Activated gamma-delta T cell treated with Interleukin-2 at 50 U/mL for 16 hours (primary cell): ENCODE measurements at regions not wholly inside any gene's neighbourhood (a gene's known extent, or its start where the extent isn't known, plus 50 kb on each side); places are given as distances from the start of the nearest gene placed in this dataset.
"Not testable (repeated sequence)": the region's sequence is repeated elsewhere in the genome, so short reads cannot be mapped to it uniquely, and the experiment has no call there.

Experiments
- DNase-seq: peaks from one replicate; pipeline ENCODE4 v3.0.0-alpha.2; 2020

DNA sequence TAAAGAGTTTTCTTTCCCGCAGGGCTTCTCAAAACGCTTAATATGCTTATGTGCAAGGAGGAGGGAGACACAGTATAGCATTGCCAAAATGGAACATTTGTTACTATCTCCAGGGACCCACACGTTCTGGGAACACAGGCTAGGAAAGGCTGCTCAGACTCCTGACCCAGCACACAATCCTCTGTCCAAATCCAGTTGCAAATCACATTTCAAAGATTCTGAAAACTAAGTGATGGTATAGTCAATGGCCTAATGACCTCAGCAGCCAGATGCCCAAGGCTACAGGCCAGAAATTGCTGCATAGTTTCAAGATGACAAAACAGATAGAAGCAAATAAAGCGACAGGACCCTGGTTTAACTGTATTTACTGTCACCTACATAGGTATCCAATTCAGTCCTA lies 97.0 kb upstream of the GRIP1 start:
- DNase-seq: no peak

DNA sequence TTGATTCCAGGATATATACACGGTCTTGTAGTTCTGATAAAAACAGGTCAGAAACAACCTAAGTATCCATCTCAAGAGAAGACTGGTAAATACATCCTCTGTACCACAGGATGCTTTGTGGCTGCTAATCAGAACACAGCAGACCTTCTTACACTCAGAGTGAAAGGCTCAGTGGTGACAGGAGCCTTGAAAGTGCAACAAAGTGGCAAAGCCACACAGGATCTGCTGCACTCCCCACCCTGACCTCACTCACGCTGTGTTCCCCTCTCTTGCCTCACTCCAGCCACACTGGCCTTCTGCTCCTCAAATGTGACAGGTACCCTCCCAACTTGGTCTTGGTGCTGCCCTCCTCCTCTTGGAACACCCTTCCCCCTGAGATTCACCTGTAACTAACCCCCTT lies 98.1 kb upstream of the GRIP1 start:
- peak; percentile 44 for DNase-seq

DNA sequence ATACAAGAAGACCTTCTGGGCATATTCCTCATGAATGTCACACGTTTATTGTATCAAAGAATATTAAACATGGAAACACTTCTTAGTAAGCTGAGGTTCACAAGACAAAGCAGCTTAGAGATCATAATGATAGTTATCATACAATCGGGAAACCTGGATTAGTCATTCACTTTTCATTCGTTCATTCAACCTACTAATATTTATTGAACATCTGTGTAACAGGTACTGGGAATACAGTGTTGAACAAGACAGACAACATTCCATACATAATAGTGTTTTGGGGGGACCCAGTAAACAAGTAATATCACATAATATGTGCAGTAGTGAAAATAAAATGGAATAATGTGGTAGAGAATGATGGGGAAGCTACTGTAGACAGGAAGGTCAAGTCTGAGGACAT lies 100.6 kb upstream of the GRIP1 start:
- no peak for DNase-seq

DNA sequence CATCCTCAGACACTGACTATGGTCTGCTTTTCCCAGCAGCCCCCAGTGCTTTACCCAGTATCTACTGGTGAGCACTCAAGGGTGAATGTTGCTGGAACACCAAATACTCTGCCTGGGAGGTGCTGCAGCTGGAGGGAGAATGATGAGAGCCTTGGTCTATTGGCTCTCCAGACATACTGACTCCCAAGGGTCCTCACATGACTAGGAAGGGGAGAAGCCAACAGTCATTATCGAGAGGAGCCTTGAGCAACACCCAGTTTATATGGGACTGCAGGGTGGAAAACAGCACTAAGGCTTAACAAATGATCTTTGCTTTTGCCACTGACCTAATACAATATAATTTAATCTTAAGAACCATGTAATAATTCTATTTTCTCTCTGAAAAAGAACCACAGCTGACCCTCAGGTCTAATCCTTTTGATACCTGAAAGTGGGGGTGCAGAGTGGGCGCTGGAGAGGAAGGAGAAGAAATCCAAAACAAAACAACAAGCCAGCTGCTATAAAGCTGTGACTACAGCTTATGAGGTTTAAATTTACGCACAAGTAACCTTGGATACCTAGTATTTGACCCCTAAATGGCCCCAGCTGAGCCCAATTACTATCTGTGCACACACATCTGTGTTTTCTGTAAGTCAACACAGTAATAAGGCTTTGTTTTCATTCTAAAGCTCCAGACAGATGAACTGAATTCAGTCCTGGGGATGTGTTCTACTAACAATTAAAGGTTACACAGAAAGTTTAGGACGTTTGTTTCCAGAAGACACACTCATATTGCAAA lies 107.8 kb upstream of the GRIP1 start:
- no peak for DNase-seq

DNA sequence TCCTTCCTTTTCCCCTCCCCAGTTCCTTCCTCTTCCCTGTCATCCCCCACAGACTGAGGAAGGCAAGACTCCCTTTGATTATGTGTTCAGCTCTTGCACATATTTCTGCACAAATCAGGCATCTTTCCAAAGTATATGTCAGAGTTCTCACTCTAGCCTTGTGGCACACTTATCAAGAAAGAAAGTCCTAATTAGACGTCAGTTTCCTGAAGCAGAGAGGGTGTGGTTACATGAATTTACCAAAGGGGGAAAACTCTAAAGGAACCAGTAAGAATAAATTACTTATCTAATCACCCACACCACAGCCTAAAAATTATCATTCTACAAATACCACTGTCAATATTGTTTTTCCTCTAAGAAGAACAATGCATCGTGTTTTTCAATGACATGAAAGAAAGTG lies 120.7 kb upstream of the GRIP1 start:
- DNase-seq: no peak

DNA sequence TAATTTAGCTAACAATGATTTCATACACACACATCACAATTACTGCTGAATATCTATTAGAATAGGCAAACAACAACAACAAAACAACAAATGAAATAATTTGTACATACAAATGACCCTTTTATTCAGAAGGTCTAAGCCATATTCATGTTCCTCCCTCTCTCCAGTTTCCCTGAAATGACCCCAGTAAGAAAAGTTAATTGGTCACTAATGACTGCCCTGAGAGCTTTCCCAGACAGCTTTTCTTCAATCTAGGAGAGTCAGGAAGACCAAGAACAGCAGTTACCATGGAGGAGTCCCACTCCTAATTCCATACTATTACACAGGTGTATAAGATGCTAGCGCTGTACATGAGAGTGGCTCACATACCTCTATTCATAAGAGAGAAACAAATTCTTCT lies 121.2 kb upstream of the GRIP1 start:
- no peak for DNase-seq

DNA sequence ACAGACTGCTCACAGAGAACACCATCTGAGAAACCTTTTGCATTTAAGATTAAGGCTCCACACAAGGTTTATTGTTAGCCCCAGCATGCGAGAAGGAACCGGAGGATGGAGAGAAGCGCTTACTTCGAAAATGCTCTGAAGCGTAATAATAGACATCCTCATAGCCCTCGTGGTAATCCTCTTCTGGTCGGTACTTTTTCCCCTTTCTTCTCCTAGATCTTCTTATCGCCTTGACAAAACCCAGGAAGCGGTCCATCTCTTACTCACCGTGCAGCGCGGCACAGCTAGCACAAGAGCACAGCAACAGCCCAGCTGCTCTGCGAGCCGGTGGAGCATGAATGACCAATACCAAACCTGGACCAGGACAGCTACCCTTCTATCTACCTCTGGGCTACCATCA lies 125.1 kb upstream of the GRIP1 start:
- DNase-seq: no peak

DNA sequence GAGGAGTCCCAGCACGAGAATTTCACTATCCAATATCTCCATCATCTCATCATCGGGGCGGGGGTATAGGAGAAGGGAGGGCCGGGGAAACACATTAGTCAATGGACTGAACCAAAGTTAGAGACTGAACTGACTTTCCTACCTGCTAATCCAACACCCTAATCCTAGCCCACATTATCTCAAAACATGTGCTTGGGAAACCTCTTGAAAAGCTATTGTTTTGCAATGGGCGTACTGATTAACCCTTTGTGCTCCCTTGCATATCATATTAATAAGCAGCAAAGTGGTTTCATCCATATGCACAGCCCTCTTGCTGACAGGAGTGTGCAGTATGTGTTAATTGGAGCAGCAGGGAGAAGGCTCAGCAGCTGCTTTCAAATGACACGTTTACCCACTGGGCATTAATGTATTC lies 125.7 kb upstream of the GRIP1 start:
- no peak for DNase-seq

DNA sequence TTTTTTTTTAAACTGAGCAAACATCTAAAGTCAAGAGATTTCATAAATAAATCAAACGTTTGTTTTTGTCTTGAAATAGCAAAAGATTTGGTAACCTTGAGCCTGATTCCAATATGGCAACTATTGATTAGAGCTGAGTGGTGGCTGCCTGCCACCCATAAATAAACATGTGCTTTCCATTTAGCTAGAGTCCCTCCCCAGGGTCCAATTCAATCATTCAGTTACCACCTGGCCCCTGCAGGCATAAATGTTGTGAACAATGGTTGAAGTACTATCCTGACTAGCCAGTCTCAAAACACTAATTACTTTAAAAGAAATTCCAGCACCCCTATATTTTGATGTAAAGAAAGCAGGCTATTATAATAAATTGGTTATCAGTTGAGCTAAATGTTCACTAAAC lies 129.7 kb upstream of the GRIP1 start:
- no peak for DNase-seq

DNA sequence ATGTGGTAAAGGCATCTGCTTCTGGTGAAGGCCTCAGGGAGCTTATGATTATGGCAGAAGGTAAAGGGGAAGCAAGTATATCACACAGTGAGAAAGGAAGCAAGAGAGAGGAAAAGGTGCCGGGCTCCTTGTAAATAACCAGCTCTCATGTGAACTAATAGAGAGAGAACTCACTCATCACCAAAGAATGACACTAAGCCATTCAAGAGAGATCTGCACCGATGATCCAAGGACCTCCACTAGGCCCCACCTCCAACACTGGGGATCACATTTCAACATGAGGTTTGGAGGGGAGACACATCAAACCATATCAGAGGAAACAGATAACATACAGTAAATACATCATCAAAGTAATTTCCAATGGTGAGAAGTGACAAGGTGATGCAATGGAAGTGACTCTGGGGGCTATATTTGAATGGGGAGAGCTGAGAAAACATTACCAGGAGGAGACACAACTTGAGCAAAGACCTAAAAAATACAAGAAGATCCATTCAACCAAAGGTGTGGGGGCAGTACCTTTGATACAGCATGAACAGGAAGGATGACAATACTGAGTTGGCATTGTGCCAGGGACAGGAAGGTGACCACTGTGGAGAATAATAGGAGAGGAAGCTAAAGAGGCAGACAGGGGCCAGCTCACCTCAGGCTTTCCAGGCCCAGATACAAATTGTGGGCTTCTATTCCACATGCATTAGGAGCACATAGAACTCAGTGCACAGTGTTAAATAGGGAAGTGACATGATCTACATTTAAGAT lies 134.4 kb upstream of the GRIP1 start:
- DNase-seq: peak; percentile 11

DNA sequence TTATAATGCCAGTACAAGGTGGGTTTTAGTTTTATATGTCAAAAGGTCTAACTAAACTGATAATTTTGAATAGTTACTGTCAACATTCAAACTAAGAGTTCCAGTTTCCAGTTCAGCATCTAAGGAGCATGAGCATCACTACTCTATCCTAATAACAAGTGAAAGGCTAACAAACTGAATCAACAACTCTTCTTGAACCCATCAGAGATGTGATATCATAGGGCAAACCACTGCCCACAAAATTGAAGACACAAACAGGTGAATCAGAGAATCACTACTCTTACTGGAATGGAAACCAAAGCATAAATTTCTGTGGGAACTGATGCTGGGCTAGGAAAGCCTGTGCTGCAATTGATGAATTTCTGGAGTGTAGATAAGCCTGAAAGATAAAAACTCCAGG lies 140.7 kb upstream of the GRIP1 start:
- DNase-seq: no peak

DNA sequence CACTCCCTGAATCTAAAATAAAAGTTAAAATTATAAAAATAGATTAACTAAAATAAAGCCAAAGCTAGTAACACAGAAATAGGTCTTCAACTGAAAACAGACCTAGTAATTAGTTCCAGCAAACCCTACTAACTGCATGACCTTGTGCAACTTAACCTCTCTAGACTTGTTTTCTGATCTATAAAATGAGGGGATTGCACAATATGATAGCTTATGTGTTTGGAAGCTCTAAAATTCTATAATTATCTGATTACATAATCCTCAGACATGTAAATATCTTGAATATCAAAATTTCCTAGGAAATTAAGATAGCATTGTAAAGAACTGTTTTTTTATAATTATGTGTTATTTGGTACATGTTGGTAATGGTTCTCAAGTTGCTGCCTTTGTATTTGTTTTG lies 144.1 kb upstream of the GRIP1 start:
- no peak for DNase-seq

DNA sequence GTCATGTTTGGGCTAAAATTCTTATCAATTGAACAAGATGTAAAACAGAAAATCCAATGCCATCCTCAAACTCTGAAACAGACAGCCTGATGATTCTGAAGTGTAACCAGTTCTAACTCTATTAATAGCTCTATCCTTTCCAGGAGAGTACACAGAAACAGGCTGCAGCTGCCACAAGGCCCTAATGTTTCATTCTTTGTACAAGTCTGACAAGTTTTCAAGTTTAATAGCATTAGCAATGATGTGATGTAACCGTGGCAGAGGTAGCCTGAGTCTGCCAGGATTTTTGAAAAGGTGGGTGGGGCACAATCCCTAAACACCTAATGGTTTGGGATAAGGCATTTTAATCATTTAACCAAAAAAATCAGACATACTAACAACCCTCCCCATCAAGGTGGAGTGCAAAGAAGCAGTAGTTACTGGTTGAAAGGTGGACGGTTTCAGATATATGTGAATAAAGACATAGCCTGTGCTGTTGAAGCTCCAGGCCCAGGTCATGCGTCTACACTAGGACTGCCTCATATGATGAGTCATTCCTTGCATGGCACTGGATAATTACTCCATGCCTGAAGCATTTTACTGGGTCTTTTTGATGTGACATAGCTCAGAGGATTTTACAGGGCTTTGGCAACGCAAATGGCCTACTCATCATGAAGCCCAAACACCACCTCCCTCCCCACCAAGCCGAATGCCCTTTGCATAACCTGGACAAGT lies 145.1 kb upstream of the GRIP1 start:
- DNase-seq: no peak

DNA sequence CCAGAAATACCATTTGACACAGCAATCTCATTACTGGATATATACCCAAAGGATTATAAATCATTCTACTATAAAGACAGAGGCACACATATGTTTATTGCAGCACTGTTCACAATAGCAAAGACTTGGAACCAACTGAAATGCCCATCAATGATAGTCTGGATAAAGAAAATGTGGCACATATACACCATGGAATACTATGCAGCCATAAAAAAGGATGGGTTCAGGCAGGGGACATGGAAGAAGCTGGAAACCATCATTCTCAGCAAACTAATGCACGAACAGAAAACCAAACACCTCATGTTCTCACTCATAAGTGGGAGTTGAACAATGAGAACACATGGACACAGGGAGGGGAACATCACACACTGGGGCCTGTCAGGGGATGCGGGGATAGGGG lies 147.0 kb upstream of the GRIP1 start:
- not testable (repeated sequence) for DNase-seq

DNA sequence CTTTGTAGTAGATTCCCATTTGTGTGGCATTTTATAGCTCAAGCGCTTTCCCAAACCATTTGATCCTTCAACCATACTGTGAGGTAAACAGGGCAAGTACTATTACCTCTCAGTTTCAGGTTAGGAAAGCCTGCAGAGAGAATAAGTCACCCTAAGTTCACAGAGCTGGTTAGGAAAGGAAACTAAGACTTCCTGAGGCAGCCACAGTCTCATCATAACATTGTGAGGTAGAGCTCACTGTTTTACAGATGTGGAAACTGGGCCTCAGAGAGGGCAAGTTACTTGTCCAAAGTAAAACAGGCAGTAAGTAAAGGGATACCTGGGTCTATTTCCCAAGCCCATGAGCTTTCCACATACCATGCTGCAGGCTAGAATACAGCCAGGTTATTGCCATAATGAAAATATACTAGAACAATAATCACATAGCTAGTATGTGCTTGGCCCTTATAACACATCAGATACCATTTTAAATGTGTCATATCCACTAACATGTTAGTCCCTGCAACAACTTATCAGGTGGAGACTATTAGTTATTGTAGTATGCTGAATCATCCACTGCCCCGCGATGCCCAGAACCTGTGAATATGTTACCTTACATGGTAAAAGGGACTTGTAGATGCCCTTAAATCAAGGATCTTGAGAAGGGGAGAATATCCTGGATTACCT lies 150.9 kb upstream of the GRIP1 start:
- DNase-seq: no peak

DNA sequence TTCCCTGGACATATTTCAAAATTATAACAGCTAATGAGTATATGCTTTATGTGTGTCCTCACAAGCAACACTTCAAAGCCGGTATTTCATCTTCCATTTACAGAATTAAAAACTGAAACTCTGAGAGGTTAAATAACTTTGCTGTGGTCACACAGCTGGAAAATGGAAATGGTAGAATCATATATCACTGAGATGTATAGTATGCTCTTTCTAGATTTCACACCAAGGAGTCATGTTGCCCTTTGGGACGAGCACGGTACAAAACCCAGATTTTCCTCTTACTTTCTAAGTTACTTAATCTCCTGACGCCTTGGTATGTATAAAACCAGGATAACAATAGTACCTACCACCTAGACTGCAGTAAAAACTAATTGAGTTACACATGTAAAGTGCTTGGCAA lies 152.6 kb upstream of the GRIP1 start:
- no peak for DNase-seq

DNA sequence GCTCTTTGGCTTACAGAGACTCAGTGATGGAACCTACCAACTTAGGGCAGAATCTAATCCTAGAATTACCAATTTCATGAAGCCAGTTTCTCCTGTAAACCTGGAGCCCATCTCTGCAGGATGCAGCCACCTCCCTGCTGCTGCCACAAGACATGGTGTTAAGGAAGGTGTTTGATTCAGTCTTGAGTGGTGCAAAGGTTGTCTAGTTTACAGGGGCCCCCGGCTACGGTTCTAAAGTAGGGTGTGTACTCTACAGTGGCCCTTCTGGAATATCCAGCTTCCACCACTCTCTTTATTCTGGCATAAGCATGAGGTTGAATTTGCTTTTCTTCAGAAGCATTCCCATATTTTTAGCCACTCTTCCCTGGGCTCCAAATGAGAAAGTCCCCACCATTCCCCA lies 154.1 kb upstream of the GRIP1 start:
- DNase-seq: no peak

DNA sequence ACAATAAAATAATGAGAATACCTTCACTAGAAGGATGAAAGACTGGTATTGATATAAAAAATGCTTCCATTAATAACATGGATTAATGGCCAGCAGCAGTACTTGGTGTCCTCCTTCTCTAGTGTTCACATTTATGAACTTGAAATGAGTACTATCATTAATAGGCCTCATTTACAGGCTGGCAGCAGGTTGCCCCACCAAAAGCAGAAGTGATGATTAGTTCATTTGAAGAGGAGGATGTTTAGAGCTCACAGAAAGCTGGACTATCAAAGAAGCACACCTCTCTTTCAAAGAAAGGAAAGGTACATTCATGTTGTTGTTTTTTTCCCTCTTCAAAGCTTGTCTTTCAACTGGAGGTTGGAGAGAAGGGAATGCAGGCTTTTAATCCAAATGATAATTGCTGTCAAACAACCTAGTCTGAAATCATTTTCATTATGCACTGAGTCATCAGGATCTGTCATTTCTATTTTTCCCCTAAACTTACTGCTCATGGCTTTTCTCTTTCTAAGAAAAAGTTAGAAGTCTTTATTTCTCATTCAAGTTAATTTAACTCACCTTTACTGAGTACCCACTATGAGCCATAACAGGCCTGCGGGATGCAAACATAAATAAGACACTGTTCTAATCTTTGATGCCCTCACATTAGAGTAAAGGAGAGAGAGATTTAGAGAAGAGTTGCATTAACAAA lies 157.9 kb upstream of the GRIP1 start:
- no peak for DNase-seq

DNA sequence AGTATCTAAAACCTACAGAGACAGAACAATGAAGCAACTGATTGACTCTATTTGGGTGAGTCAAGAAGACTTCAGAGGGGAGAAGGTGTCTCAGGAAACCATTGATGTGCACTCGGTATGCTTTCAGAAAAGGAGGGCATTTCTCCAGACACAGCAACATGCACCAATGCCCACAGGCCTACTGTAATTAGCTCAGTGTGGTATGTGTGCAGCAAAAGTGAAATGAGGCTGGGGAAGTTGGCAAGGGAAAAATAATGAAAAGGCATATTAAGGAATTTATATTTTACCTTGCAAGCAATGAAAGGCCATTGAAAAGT lies 158.4 kb upstream of the GRIP1 start:
- no peak for DNase-seq

DNA sequence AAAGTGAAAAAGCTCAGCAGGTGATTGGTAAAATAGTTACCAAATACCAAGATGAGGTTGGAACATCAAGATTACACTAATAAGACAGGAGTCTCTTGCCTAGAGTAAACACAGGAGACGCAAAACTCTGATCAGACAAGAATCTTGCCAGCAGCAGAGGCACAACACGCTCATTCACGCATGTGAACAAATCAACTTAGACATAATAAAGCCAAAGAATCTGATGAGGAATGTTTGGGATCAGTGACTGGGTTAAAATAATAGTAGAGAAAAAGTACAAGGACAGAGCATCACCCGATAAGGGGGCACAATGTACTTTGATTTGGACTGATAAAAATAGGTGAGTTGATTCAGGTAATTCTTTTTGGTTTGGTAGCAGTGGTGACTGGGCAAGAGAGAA lies 159.5 kb upstream of the GRIP1 start:
- DNase-seq: no peak

DNA sequence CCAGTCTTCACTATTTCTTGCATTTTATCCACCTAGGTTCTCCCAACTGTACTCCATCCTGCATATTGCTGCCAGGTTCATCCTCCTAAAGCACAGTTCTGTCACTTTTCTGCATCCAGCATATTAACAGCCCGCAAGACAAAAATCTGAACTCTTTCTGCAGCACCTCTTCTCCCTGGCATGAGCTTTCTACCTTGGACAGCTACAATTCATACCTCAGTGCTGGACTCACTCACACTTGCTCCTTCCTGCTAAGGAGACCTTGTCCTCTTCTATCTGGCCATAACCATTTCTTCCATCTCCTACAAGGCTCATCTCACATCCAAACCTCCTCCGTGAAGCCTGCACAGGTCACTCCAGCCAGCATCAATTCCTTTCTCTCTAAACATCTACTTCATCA lies 170.1 kb upstream of the GRIP1 start:
- DNase-seq: no peak

DNA sequence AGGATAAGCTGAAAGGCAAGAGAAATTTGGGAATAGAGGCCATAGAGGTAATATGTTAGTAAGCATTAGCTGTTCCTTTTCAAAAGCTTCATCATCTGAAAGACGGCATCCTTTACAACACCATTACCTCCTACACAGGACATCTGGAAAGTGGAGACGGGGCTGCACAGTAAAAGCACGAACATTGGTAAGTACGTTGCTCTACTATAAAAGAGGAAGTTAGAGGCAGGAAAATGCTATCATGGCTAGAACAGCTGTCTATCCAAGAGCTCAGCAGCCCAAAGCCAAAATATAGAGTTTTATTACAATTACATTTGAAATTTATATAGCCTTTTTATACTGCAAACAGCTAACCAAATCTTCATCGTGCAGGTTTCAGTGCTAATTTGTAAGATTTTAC lies 172.3 kb upstream of the GRIP1 start:
- no peak for DNase-seq

DNA sequence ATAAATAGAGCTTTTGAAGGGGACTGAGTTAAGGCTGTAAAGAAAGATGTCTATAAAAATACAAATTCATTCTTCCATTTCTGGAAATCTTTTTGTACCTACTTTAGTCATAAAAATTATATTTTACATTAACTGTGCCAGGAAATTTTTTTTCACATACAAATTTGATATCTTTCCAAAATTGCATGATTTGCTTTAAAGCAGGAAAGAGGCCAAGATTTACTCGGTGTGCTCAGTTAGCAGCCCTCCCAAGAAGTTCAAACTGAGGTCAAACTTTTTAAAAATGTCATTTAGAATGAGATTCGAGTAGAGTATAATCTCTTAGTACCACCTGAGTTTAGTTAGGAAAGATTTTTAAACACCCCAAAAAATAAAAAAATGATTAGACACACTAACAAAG lies 173.2 kb upstream of the GRIP1 start:
- no peak for DNase-seq
